Pancreas (tissue), 10 donors: ENCODE measurements at regions not wholly inside any gene's neighbourhood (a gene's known extent, or its start where the extent isn't known, plus 50 kb on each side); places are given as distances from the start of the nearest gene placed in this dataset.

ENCODE experiments used
- ATAC-seq, 4 donors: fragments of 200-7000 bp; cut with Tn5 transposase; one replicate each; pipeline versions ENCODE4 v1.8.0 to v1.9.1; 2020; ENCODE audit warnings: mild to moderate bottlenecking in 4 of 4, moderate library complexity in 4 of 4
- DNase-seq, 6 donors: peaks; one replicate each; pipeline ENCODE4 v3.0.0-alpha.2; 2020
- FAIRE-seq: peaks from 2 replicates; lab custom pipeline; 2012; peaks lifted over from hg19 to GRCh38; lab: Jason Lieb, UNC
- H3K27ac ChIP-seq, 4 donors: fragments of 200-600 bp; sonication (generic); 1 replicate in 3 of 4; 2 replicates in 1 of 4; pipeline versions ENCODE4 v1.5.0 to v1.8.0; 2020
- H3K27me3 ChIP-seq, 4 donors: fragments of 200-600 bp; one replicate each; pipeline ENCODE4 v1.8.0; 2021
- H3K36me3 ChIP-seq, 3 donors: fragments of 200-600 bp; sonication (generic) in 1 of 3; one replicate each; pipeline versions ENCODE4 v1.5.0 to v1.8.0; 2020 to 2021
- H3K4me1 ChIP-seq, 3 donors: fragments of 200-600 bp; one replicate each; pipeline ENCODE4 v1.8.0; 2021
- H3K4me3 ChIP-seq, 4 donors: fragments of 200-600 bp; sonication (generic) in 2 of 4; one replicate each; pipeline versions ENCODE4 v1.5.0 to v1.8.0; 2020 to 2021
- H3K9me3 ChIP-seq, 4 donors: fragments of 200-600 bp; one replicate each; pipeline ENCODE4 v1.8.0; 2021
- WGBS, 2 donors: extraction: QIAGEN DNeasy Blood & Tissue Kit; methylation state at CpG; one replicate each; pipeline ENCODE4 v1.1.7; 2013; 5-methylcytosine and 5-hydroxymethylcytosine counted together
- intact Hi-C, 3 donors: fragments of 100-400 bp; cut with DNase I; formaldehyde crosslinking; loops; one replicate each; pipeline versions ENCODE4 v1.11.1 to v1.14.2; 2022
- TF ChIP-seq, protein P1 (sequence below), 4 donors: fragments of 200-600 bp; sonication (generic) in 3 of 4; IDR thresholded peaks; one replicate each; pipeline versions ENCODE4 v1.5.0 to v1.8.0; 2021; ENCODE audit warnings: antibody characterized with exemption in 4 of 4
- donor health status: healthy with polysubstance abuse.
- donor health status: DM: no; HTN: no; CAD: no; lungs with moderate emphysema.
- donor health status: DM: no; HTN: no; CAD: no.
- donor health status: control.
- donor health status: control.
- donor health status: Bipolar disorder and iron deficiency.
- donor health status: DM: yes; HTN: yes; CAD: no.
- donor health status: DM: no; HTN: no; CAD: no.
- donor health status: DM: no; HTN: no; CAD: no.
- donor health status: DM: yes; HTN: yes; CAD: no.

GRCh38 chr12:46518169-46518568 is 145.6 kb upstream of the SLC38A2 start:
- Histone ChIP-seq H3K36me3 (no peaks in the 10 kb centered on the region), H3K27me3 (no peaks in the 10 kb centered on the region), H3K4me3 (no peak overlapping the region), H3K9me3 (no peaks in the 10 kb centered on the region), H3K4me1 (no peaks in the 10 kb centered on the region), H3K27ac (no peak overlapping the region)
- ATAC-seq (no peak), DNase-seq (no peak), FAIRE-seq (no peak)
- TF ChIP-seq, protein P1, sequence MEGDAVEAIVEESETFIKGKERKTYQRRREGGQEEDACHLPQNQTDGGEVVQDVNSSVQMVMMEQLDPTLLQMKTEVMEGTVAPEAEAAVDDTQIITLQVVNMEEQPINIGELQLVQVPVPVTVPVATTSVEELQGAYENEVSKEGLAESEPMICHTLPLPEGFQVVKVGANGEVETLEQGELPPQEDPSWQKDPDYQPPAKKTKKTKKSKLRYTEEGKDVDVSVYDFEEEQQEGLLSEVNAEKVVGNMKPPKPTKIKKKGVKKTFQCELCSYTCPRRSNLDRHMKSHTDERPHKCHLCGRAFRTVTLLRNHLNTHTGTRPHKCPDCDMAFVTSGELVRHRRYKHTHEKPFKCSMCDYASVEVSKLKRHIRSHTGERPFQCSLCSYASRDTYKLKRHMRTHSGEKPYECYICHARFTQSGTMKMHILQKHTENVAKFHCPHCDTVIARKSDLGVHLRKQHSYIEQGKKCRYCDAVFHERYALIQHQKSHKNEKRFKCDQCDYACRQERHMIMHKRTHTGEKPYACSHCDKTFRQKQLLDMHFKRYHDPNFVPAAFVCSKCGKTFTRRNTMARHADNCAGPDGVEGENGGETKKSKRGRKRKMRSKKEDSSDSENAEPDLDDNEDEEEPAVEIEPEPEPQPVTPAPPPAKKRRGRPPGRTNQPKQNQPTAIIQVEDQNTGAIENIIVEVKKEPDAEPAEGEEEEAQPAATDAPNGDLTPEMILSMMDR (IDR thresholded peaks at IDR 0.05): no peak
- intact Hi-C loops: no loop called here

- Histone ChIP-seq H3K4me1 (no peaks in the 10 kb centered on the region), H3K27ac (no peak overlapping the region), H3K36me3 (no peaks in the 10 kb centered on the region), H3K27me3 (no peaks in the 10 kb centered on the region), H3K9me3 (no peaks in the 10 kb centered on the region), H3K4me3 (no peak overlapping the region)
- no peak for DNase-seq
- 91 to 97% methylated on average over 1 of the region's 1 CpG for WGBS, 2 donors
- FAIRE-seq: no peak
- TF ChIP-seq, protein P1 (IDR thresholded peaks at IDR 0.05): no peak
- intact Hi-C loops: no loop called here
- no peak for ATAC-seq
Observed at GRCh38 chr12:46517579-46517962, 145.0 kb upstream of the SLC38A2 start.

DNA sequence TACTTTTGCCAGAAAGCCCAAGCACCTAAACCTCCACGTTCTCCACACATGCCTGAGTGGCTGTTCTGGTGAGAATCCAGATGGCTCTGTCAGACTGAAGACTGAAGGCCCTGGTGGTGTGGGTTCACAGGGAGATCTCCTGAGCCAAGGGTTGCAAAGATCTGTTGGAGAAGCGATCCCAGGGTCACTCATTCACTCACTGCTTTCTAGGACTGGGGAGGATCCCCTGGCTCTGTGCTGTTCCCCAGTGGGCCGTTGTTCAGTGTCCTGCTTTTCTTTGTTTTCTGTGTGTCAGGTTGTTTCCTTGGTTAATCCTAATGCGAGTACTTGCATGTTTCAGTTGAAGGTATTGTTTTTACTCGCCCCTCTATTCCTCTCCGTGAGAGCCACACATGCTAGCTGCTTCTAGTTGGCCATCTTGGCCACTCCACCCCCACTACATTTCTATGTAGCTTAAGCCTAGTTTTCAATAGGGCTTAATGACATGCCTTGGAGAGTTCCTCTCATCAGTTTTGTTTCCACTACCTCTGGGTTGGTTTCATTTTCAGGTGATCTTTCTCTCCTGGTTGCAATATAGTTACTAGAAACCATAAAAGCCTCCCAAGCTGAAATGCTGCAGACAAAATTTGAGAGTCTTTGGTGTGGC is 144.5 kb upstream of the SLC38A2 start:
- 93 to 94% methylated on average over 6 of the region's 6 CpGs for WGBS, 2 donors
- TF ChIP-seq, protein P1 (IDR thresholded peaks at IDR 0.05): no peak
- Histone ChIP-seq H3K4me3 (no peak overlapping the region), H3K27me3 (no peaks in the 10 kb centered on the region), H3K4me1 (no peaks in the 10 kb centered on the region), H3K36me3 (no peaks in the 10 kb centered on the region), H3K9me3 (no peaks in the 10 kb centered on the region), H3K27ac (no peak overlapping the region)
- intact Hi-C loops: no loop called here
- no peak for DNase-seq
- ATAC-seq: no peak
- no peak for FAIRE-seq

- FAIRE-seq: no peak
- Histone ChIP-seq H3K27ac (no peak overlapping the region), H3K36me3 (no peaks in the 10 kb centered on the region), H3K4me1 (no peaks in the 10 kb centered on the region), H3K27me3 (no peaks in the 10 kb centered on the region), H3K9me3 (no peaks in the 10 kb centered on the region), H3K4me3 (no peak overlapping the region)
- TF ChIP-seq, protein P1 (IDR thresholded peaks at IDR 0.05): no peak
- no peak for ATAC-seq
- DNase-seq: no peak
- intact Hi-C loops: no loop called here
- 86 to 88% methylated on average over 5 of the region's 5 CpGs for WGBS, 2 donors
Observed at GRCh38 chr12:46516238-46516932, 143.8 kb upstream of the SLC38A2 start.

GRCh38 chr12:46515829-46516228 is 143.3 kb upstream of the SLC38A2 start:
- Histone ChIP-seq H3K36me3 (no peaks in the 10 kb centered on the region), H3K9me3 (no peaks in the 10 kb centered on the region), H3K27me3 (no peaks in the 10 kb centered on the region), H3K4me3 (no peak overlapping the region), H3K4me1 (no peaks in the 10 kb centered on the region), H3K27ac (no peak overlapping the region)
- intact Hi-C loops: no loop called here
- ATAC-seq: no peak
- no peak for FAIRE-seq
- WGBS, 2 donors: 96 to 100% methylated on average over 1 of the region's 1 CpG
- TF ChIP-seq, protein P1 (IDR thresholded peaks at IDR 0.05): no peak
- no peak for DNase-seq
